ENCODE measurements at regions not wholly inside any gene's neighbourhood (a gene's known extent, or its start where the extent isn't known, plus 50 kb on each side); places are given as distances from the start of the nearest gene placed in this dataset.

DNA sequence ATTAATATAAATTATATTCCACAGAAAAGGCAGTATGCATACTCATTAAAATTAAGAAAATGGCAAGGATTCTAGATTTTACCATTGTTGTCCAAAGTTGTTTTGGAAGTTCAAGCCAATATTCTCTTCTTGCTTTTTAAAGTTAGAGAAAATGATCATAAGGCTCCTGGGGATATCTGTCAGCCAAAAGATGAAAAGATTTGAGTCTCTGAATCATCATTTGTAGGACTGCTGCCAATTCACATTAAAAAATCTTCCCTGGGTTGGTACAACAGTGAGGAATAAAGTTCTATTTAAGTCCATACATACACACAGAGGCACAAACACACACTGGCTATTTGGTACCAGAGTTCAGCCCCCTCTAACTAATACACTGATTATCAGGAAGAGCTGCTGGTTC lies 620.1 kb downstream of the COL12A1 start:
- H3K4me2 ChIP-seq (replicated peaks; ENCODE audit: low read depth, low read length, poor library complexity, severe bottlenecking): no peak overlapping the region
- no peaks in the 10 kb centered on the region for H4K20me1 ChIP-seq (ENCODE audit: control insufficient read depth, insufficient read depth, low read length, poor library complexity, severe bottlenecking)
- no peak overlapping the region for H3K9ac ChIP-seq (ENCODE audit: low read length)
- H2AFZ ChIP-seq (ENCODE audit: insufficient read depth, low read depth, low read length, poor library complexity, severe bottlenecking): no peak overlapping the region
- DNase-seq (no peak), ATAC-seq (ENCODE audit: low read depth) (no peak)
- Mint-ChIP-seq H3K4me1 (no peaks in the 10 kb centered on the region), H3K4me3 (no peak overlapping the region), H3K9me3 (ENCODE audit: insufficient read depth) (no peaks in the 10 kb centered on the region), H3K27ac (no peak overlapping the region), H3K27me3 (no peaks in the 10 kb centered on the region)
- TF ChIP-seq, protein P1, sequence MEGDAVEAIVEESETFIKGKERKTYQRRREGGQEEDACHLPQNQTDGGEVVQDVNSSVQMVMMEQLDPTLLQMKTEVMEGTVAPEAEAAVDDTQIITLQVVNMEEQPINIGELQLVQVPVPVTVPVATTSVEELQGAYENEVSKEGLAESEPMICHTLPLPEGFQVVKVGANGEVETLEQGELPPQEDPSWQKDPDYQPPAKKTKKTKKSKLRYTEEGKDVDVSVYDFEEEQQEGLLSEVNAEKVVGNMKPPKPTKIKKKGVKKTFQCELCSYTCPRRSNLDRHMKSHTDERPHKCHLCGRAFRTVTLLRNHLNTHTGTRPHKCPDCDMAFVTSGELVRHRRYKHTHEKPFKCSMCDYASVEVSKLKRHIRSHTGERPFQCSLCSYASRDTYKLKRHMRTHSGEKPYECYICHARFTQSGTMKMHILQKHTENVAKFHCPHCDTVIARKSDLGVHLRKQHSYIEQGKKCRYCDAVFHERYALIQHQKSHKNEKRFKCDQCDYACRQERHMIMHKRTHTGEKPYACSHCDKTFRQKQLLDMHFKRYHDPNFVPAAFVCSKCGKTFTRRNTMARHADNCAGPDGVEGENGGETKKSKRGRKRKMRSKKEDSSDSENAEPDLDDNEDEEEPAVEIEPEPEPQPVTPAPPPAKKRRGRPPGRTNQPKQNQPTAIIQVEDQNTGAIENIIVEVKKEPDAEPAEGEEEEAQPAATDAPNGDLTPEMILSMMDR (IDR thresholded peaks at IDR 0.05): no peak
- no peak for TF ChIP-seq EZH2 (IDR thresholded peaks at IDR 0.05; ENCODE audit: borderline replicate concordance, insufficient read depth, low read depth, low read length, poor library complexity, severe bottlenecking)
- no peaks in the 10 kb centered on the region for H3K4me1 ChIP-seq (ENCODE audit: control insufficient read depth in 2 of 2, insufficient read depth in 2 of 2, low read length in 2 of 2)
- no peak overlapping the region for H3K27ac ChIP-seq (ENCODE audit: low read length in 2 of 2)
- no peaks in the 10 kb centered on the region for H3K27me3 ChIP-seq (replicated peaks in 1 of 4; ENCODE audit: control extremely low read depth in 1 of 4, control insufficient read depth in 3 of 4, insufficient read depth in 4 of 4, low read length in 3 of 4)
- no peaks in the 10 kb centered on the region for H3K9me3 ChIP-seq (ENCODE audit: control extremely low read depth in 1 of 3, control insufficient read depth in 2 of 3, insufficient read depth in 1 of 3, low read length in 2 of 3)
- H3K36me3 ChIP-seq (replicated peaks in 1 of 2; ENCODE audit: control extremely low read depth in 1 of 2, control insufficient read depth in 1 of 2, extremely low read depth in 1 of 2, insufficient read depth in 2 of 2, low read length in 1 of 2): no peaks in the 10 kb centered on the region
- intact Hi-C loops (cut with micrococcal nuclease): no loop called here
- ChIA-PET CTCF (no interaction called here), POLR2A (no interaction called here)
- no peak overlapping the region for H3K4me3 ChIP-seq (ENCODE audit: control extremely low read depth in 1 of 5, extremely low read depth in 1 of 5, insufficient read depth in 1 of 5, low read depth in 2 of 5, low read length in 4 of 5)
- H3K79me2 ChIP-seq (ENCODE audit: control insufficient read depth, insufficient read depth, low read length): no peaks in the 10 kb centered on the region

DNA sequence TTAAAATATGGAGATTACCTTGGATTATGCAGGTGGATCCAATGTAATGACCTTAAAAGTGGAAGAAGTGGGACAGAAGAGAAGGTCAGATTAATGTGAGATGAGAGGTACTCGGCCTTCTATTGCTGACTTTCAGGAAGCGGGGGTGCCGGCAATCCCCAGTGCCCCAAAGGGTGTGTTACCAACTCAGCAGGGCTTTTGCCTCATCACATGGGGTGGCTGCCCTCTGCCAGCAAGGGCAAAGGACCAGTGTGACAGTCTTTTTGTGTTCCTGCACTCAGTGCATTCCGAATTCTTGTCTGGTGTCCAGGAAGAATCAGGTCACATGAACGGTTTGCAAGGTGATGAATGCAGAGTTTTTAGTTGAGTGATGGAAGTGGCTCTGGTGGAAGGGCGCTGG lies 624.2 kb downstream of the COL12A1 start:
- no peaks in the 10 kb centered on the region for H3K27me3 ChIP-seq (replicated peaks in 1 of 4; ENCODE audit: control extremely low read depth in 1 of 4, control insufficient read depth in 3 of 4, insufficient read depth in 4 of 4, low read length in 3 of 4)
- H3K4me1 Mint-ChIP-seq: no peaks in the 10 kb centered on the region
- H3K4me1 ChIP-seq (ENCODE audit: control insufficient read depth in 2 of 2, insufficient read depth in 2 of 2, low read length in 2 of 2): no peaks in the 10 kb centered on the region
- no peak overlapping the region for H3K4me3 ChIP-seq (ENCODE audit: control extremely low read depth in 1 of 5, extremely low read depth in 1 of 5, insufficient read depth in 1 of 5, low read depth in 2 of 5, low read length in 4 of 5)
- no peak overlapping the region for H3K4me3 Mint-ChIP-seq
- no peak overlapping the region for H3K9ac ChIP-seq (ENCODE audit: low read length)
- no peaks in the 10 kb centered on the region for H3K9me3 ChIP-seq (ENCODE audit: control extremely low read depth in 1 of 3, control insufficient read depth in 2 of 3, insufficient read depth in 1 of 3, low read length in 2 of 3)
- 96% methylated on average over 5 of the region's 6 CpGs for WGBS (ENCODE audit: insufficient coverage)
- no peaks in the 10 kb centered on the region for H3K36me3 ChIP-seq (replicated peaks in 1 of 2; ENCODE audit: control extremely low read depth in 1 of 2, control insufficient read depth in 1 of 2, extremely low read depth in 1 of 2, insufficient read depth in 2 of 2, low read length in 1 of 2)
- no peaks in the 10 kb centered on the region for H4K20me1 ChIP-seq (ENCODE audit: control insufficient read depth, insufficient read depth, low read length, poor library complexity, severe bottlenecking)
- no peak for TF ChIP-seq EZH2 (IDR thresholded peaks at IDR 0.05; ENCODE audit: borderline replicate concordance, insufficient read depth, low read depth, low read length, poor library complexity, severe bottlenecking)
- TF ChIP-seq, protein P1 (IDR thresholded peaks at IDR 0.05): no peak
- intact Hi-C loops (cut with micrococcal nuclease): no loop called here
- no peak overlapping the region for H3K4me2 ChIP-seq (replicated peaks; ENCODE audit: low read depth, low read length, poor library complexity, severe bottlenecking)
- no peak for DNase-seq
- ChIA-PET POLR2A (no interaction called here), CTCF (no interaction called here)
- ATAC-seq (ENCODE audit: low read depth): no peak
- no peak overlapping the region for H3K27ac ChIP-seq (ENCODE audit: low read length in 2 of 2)
- H3K9me3 Mint-ChIP-seq (ENCODE audit: insufficient read depth): no peaks in the 10 kb centered on the region
- H3K27me3 Mint-ChIP-seq: no peaks in the 10 kb centered on the region
- no peak overlapping the region for H2AFZ ChIP-seq (ENCODE audit: insufficient read depth, low read depth, low read length, poor library complexity, severe bottlenecking)
- no peaks in the 10 kb centered on the region for H3K79me2 ChIP-seq (ENCODE audit: control insufficient read depth, insufficient read depth, low read length)
- H3K27ac Mint-ChIP-seq: no peak overlapping the region
